ENCODE measurements at regions not wholly inside any gene's neighbourhood (a gene's known extent, or its start where the extent isn't known, plus 50 kb on each side); places are given as distances from the start of the nearest gene placed in this dataset.

DNA sequence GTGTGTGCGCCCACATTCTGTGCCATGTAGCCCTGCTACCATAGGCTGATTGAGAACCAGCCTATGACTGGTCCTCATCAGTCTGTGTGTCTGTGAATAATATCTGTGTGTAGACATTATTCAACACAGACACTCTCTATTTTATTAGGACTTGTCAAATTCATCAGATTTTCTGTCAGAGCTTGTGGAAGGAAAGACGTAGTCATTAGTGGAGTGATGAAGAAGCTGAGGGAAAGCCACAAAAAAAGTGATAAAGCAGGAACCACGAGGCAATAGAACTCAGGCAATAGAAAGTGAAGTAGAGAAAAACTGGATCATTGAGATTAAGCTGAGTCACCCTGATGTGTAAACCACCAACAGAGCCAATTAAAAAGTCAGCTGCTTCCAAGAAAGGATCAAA is 122.2 kb upstream of the MARCKS start:
- TF ChIP-seq, protein P1, sequence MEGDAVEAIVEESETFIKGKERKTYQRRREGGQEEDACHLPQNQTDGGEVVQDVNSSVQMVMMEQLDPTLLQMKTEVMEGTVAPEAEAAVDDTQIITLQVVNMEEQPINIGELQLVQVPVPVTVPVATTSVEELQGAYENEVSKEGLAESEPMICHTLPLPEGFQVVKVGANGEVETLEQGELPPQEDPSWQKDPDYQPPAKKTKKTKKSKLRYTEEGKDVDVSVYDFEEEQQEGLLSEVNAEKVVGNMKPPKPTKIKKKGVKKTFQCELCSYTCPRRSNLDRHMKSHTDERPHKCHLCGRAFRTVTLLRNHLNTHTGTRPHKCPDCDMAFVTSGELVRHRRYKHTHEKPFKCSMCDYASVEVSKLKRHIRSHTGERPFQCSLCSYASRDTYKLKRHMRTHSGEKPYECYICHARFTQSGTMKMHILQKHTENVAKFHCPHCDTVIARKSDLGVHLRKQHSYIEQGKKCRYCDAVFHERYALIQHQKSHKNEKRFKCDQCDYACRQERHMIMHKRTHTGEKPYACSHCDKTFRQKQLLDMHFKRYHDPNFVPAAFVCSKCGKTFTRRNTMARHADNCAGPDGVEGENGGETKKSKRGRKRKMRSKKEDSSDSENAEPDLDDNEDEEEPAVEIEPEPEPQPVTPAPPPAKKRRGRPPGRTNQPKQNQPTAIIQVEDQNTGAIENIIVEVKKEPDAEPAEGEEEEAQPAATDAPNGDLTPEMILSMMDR (IDR thresholded peaks at IDR 0.05; ENCODE audit: extremely low read depth in 1 of 2, insufficient read depth in 1 of 2, low read depth in 1 of 2, low read length in 2 of 2), result no peak
- TF ChIP-seq POLR2A (IDR thresholded peaks at IDR 0.05; ENCODE audit: low read depth, low read length) (no peak), POLR2AphosphoS5 (IDR thresholded peaks at IDR 0.05; ENCODE audit: insufficient read depth, low read depth, low read length) (no peak), EZH2 (IDR thresholded peaks at IDR 0.05; ENCODE audit: borderline replicate concordance, low read depth, low read length, severe bottlenecking) (no peak), JUN (IDR thresholded peaks at IDR 0.05; ENCODE audit: borderline replicate concordance, insufficient read depth, insufficient read length, low read depth) (no peak), MYC (IDR thresholded peaks at IDR 0.05; ENCODE audit: low read depth, low read length) (no peak)
- TF ChIP-seq, protein P2, sequence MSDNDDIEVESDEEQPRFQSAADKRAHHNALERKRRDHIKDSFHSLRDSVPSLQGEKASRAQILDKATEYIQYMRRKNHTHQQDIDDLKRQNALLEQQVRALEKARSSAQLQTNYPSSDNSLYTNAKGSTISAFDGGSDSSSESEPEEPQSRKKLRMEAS (IDR thresholded peaks at IDR 0.05; ENCODE audit: insufficient read depth, insufficient read length), result no peak

All from endothelial cell of umbilical vein (primary cell).